ENCODE measurements at regions not wholly inside any gene's neighbourhood (a gene's known extent, or its start where the extent isn't known, plus 50 kb on each side); places are given as distances from the start of the nearest gene placed in this dataset.

DNA sequence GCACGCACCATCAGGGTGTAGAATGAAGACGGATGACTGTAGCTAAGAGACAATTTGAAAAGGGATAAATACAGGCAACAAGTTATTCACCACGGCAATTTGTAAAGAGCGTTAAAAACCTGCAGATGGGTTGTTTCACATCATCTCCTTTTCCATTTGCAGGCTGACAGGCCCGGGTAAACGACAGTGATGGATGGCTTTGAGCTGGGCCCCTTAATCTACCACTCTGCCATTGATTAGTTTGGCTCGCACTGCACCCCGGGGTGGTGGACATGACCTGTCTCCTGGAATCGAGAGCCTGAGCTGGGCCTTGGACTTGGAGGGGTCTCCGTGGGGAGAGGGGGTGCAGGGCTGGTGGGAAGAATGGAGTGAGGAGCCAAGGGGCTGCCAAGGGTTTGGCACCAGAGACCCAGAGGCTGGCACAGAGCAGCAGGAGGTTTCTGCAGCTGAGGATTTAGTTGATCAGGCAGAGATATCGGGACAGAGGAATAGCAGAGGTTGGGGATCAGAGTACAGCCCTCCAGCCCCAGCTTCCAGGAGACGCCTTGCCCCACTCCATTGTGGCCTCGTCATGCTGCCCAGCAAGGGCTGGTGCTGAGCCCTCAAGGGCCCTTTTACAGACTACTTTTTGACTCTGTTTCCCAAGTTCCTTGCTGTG, 110.6 kb upstream of the NECTIN1 start:
- no peak for DNase-seq (ENCODE audit: low spot score in 2 of 2)
- no peak for FAIRE-seq

- DNase-seq (ENCODE audit: low spot score in 2 of 2): no peak
- no peak for FAIRE-seq
Measured at GRCh38 chr11:119835753-119836152, 106.8 kb upstream of the NECTIN1 start.

DNA sequence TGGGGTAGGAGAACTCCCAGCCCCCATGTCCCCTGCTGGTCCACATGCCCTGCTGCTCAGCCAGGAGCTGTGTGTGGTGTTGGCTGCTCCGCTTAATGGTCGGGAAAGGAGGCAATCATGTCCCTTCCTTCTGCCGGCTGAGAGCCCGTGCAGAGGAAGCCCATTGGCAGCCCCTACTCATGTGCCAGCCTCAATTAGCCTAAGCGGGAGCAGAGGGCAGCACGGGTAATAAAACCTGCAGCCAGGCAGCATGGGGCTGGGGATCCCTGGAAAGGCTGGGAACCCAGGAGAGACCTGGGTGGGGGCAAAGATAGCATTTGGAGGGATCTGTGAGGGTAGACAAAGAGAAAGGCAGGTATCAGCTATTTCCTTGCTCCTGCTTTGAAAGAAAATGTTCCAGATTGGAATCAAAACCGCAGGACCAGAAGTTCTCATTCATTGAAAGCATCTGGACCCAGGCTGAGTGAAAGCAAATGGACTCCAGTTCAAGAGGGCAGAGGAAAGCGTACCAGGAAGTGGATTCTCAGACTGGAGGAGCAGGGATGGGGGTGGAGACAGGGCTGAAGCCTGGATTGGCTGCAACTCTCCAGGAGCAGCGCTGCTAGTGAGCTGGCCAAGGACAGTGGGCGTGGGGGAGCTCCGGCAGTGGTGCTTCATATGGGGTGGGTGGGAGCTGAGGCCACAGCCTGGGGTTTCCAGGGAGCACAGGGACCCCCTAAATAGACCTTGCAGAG, 103.4 kb upstream of the NECTIN1 start:
- DNase-seq (ENCODE audit: low spot score in 2 of 2) (no peak), FAIRE-seq (no peak)

DNA sequence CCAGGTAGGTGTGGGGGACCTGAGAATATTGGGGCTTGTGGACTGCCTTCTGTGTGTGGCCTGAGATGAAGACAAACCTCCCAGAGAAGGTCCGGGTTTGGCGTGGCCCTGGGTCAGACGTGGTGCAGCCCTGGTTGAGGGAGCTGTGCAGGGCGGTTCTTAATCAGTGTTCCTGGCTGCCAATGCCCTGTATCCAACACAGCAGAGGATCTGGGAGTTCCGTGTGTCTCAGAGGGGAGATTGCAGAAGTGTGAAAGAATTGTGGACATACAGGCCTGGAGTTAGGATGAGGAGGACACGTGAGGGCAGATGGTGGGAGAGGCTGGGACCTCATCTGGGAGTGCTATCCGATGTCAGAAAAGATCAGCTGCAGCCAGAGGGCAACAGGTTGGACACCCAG, 102.0 kb upstream of the NECTIN1 start:
- no peak for DNase-seq (ENCODE audit: low spot score in 2 of 2)
- FAIRE-seq: no peak

DNA sequence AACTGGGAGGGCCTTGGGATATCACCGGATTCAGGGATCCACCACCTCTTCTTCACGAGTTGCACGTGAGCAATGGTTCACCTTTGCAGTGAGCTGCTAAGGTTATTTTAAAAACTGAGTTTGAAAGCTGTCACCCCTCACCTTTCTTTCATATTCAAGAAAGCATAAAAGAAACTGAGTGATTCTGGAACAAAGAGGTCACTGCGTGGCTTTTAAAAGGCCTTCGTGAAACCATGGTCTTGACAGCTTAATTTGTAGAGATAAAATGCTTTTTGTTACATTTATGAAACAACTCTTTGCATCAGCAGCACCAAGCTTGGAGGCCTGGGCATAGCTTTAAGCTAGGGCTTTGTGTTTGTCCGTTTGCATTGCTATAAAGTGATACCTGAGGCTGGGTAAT, 101.4 kb upstream of the NECTIN1 start:
- DNase-seq (ENCODE audit: low spot score in 2 of 2): no peak

GRCh38 chr11:119829402-119829801, 100.4 kb upstream of the NECTIN1 start:
- DNase-seq (ENCODE audit: low spot score in 2 of 2) (no peak), FAIRE-seq (no peak)

More for the DNA sequence above, 101.4 kb upstream of the NECTIN1 start:
- no peak for FAIRE-seq

GRCh38 chr11:119828819-119829218, 99.8 kb upstream of the NECTIN1 start:
- DNase-seq (ENCODE audit: low spot score in 2 of 2) (no peak), FAIRE-seq (no peak)

- no peak for FAIRE-seq
- DNase-seq (ENCODE audit: low spot score in 2 of 2): no peak
Measured at GRCh38 chr11:119828006-119828405, 99.0 kb upstream of the NECTIN1 start.

GRCh38 chr11:119827113-119827512, 98.1 kb upstream of the NECTIN1 start:
- FAIRE-seq (no peak), DNase-seq (ENCODE audit: low spot score in 2 of 2) (no peak)

DNA sequence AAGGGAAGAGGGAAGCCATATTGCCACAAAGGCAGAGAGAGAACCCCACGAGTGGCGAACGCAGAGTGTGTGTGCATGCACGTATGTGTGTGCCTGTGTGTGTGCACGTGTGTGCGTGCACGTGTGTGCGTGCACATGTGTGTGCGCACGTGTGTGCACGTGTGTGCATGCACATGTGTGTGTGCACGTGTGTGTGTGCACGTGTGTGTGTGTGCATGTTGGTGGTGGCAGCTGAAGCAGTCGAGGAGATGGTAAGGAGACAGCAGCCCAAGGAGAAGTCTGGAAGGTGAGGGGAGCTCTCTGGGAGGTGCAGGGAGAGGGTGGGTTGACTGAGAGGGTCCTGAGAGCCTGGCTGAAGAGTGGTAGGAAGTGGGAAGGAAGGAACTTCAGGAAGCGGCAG, 94.1 kb upstream of the NECTIN1 start:
- no peak for DNase-seq (ENCODE audit: low spot score in 2 of 2)
- FAIRE-seq: no peak

- DNase-seq (ENCODE audit: low spot score in 2 of 2) (no peak), FAIRE-seq (no peak)
Measured at GRCh38 chr11:119816660-119817059, 87.7 kb upstream of the NECTIN1 start.

- no peak for DNase-seq (ENCODE audit: low spot score in 2 of 2)
- FAIRE-seq: no peak
Measured at GRCh38 chr11:119814766-119815165, 85.8 kb upstream of the NECTIN1 start.

- FAIRE-seq (no peak), DNase-seq (ENCODE audit: low spot score in 2 of 2) (no peak)
Measured at GRCh38 chr11:119810478-119811232, 81.7 kb upstream of the NECTIN1 start.

DNA sequence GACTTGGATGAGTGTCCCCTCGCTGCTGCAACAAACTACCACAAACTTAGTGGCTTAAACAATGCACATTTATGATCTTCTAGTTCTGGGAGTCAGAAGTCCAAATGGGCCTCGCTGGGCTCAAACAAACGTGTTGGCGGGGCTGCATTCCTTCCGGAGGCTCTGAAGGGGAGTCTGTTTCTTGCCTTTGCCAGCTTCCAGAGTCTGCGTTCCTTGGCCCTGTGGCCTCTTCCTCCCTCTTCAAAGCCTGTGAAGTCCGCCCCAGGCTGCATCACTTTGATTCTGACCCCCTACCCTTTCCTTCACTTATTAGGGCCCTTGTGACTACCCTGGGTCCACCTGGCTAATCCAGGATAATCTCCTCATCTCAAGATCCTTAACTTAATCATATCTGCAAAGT, 80.3 kb upstream of the NECTIN1 start:
- DNase-seq (ENCODE audit: low spot score in 2 of 2): no peak
- FAIRE-seq: no peak

GRCh38 chr11:119808407-119809185, 79.6 kb upstream of the NECTIN1 start:
- FAIRE-seq (no peak), DNase-seq (ENCODE audit: low spot score in 2 of 2) (no peak)

GRCh38 chr11:119807841-119808240, 78.8 kb upstream of the NECTIN1 start:
- no peak for DNase-seq (ENCODE audit: low spot score in 2 of 2)

DNA sequence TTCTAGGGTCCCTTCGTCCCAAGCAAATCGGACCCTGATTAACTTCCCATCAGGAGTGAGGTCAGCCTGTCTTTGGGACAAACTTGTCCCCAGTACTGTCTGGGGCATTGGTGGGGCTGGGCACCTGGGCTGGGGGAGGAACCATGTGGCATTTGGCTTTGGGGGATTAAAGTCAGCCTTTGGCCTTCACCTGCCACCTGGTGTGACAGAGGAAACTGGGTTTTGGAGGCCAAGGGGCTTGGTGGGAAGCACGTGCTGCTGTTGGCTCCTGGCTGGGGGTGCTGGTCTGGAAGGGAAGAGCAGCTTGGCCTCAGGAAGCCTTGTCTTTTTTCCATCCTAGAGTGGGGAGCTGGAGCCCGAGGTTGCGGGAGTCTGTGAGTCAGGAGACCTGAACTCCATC, 78.4 kb upstream of the NECTIN1 start:
- DNase-seq (ENCODE audit: low spot score in 2 of 2) (no peak), FAIRE-seq (no peak)

More at GRCh38 chr11:119807841-119808240, 78.8 kb upstream of the NECTIN1 start:
- no peak for FAIRE-seq

DNA sequence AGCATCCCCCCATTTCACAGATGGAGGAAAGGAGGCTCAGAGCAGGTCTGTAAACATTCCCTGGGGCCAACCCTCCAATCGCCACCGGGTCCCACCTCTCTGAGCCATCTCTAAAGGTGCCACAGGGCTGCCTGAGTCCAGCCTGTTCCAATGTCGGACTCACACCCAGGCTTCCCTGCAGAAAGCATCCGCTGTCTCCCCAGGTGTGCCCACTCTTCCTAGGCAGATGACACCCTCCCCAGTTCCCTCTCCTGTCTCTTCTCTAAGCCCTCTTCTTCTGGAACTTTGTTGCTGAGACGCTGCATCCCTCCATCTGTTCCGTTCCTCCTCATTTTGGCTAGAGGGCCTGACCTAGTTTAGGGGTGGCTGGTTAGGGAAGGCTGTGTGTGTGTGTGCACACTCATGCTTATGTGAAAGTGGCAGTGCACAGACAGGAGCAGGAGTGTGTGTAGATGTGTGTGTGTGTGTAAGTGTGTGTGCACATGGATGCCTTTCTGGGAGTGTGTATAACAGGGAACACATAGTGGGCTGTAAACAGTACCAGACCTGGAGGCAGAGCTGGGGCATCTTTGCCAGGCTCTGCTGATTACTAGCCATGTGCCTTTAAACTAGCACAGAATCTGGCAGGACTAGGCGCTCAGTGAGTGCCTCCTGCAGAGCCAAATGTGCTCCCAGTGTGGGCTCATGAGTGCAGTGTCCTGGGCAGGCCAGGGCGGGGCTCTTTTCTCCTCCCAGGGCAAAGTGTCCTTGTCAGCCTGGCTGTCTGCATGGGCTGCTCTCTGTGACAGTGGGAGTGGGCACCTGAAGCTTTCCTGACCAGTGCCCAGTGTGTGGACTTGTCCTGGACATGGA, 77.3 kb upstream of the NECTIN1 start:
- DNase-seq (ENCODE audit: low spot score in 2 of 2): no peak
- no peak for FAIRE-seq

- no peak for FAIRE-seq
Measured at GRCh38 chr11:119805663-119806062, 76.7 kb upstream of the NECTIN1 start.

GRCh38 chr11:119804698-119805097, 75.7 kb upstream of the NECTIN1 start:
- no peak for FAIRE-seq
- DNase-seq (ENCODE audit: low spot score in 2 of 2): no peak

More at GRCh38 chr11:119805663-119806062, 76.7 kb upstream of the NECTIN1 start:
- DNase-seq (ENCODE audit: low spot score in 2 of 2): no peak
